Activated T-cell treated with anti-CD3 and anti-CD28 coated beads, Interleukin-2, amount 50 U/mL, for 1 hour (primary cell): ENCODE measurements at regions not wholly inside any gene's neighbourhood (a gene's known extent, or its start where the extent isn't known, plus 50 kb on each side); places are given as distances from the start of the nearest gene placed in this dataset.
"Not testable (repeated sequence)": the region's sequence is repeated elsewhere in the genome, so short reads cannot be mapped to it uniquely, and the experiment has no call there.

ENCODE experiments used
- DNase-seq: peaks from one replicate; pipeline ENCODE4 v3.0.0-alpha.2; 2020

DNA sequence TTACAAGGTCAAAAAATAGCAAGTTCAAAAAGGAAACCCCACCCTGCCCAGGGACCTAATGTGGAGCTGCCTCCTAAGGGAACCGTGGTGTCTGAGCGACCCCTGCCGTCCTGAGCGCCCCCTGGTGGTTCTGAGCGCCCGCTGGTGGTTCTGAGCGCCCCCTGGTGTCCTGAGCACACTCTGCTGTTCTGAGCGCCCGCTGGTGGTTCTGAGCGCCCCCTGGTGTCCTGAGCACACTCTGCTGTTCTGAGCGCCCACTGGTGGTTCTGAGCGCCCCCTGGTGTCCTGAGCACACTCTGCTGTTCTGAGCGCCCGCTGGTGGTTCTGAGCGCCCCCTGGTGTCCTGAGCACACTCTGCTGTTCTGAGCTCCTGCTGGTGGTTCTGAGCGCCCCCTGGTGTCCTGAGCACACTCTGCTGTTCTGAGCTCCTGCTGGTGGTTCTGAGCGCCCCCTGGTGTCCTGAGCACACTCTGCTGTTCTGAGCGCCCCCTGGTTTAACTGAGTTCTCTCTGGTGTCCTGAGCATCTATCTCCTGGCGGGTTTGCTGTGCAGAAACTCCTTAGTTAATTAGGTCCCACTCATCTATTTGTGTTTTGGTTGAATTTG, 1137.5 kb downstream of the TMEM121 start:
- peak; percentile 67 for DNase-seq

DNA sequence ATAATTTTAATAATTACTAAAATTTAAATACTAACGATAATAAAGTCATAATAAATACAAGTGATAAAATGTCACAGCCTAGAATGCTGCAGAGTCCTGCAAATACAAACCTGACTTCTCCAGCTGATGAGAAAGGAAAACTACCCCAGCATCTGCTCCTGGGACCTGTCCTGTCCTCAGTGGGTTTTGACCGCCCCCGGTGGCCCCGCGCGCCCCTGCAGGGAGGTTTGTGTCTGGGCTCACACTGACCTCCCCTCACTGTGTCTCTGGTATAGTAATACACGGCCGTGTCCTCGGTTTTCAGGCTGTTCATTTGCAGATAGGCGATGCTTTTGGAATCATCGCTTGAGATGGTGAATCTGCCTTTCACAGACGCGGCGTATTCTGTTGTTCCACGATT, 1139.4 kb downstream of the TMEM121 start:
- peak; percentile 52 for DNase-seq

DNA sequence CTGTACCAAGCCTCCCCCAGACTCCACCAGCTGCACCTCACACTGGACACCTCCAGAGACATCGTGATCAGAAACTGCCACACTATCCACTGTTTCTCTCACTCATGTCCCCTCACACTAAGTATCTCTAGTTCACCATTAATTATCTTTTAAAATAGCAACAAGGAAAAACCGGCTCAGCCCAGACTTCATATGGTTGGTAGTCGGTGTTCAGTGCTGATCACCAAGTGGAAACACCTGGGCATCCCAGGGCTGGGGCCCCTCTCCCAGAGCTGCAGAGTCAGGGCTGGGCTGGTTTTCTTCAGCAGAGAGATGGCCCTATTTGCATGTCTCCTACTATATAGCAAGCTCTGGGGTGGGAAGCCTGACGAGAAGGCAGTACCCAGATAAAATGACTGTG, 1140.0 kb downstream of the TMEM121 start:
- no peak for DNase-seq

DNA sequence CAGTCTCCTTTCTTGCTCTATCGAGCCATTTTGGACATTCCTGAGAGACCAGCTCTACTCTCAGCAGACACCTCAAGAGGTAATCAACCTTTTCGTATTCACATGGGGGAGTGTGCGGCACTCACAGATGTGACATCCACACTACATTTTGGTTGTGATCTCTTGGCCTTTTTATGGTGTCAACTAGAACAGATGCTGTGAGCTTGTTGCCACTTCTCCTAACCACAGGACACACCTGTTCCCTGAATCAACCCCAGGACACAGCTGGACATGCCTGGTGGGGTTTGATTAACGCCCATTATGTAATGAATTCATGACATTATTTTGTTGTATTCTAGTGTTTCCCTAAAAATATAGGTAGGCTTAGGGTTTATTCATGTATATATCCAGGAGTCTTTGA, 1143.6 kb downstream of the TMEM121 start:
- no peak for DNase-seq

DNA sequence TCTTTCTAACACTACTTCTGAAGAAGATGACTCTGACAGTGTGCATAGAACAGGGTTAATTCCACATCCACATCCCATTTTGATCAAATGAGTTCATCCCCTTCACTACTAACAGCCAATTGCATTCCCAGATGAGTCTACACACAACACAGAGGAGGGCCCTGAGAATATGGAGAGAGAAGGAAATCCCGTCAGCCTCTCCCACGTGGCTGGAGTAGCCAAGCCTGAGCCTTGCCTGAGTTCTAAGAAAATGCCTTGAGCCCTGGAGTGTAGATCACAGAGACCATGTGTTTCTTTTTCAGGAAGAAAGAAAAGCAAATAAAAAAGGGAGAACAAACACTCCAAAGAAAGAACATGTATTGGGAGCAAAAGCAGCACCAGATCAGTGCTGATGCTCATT, 1147.7 kb downstream of the TMEM121 start:
- not testable (repeated sequence) for DNase-seq

DNA sequence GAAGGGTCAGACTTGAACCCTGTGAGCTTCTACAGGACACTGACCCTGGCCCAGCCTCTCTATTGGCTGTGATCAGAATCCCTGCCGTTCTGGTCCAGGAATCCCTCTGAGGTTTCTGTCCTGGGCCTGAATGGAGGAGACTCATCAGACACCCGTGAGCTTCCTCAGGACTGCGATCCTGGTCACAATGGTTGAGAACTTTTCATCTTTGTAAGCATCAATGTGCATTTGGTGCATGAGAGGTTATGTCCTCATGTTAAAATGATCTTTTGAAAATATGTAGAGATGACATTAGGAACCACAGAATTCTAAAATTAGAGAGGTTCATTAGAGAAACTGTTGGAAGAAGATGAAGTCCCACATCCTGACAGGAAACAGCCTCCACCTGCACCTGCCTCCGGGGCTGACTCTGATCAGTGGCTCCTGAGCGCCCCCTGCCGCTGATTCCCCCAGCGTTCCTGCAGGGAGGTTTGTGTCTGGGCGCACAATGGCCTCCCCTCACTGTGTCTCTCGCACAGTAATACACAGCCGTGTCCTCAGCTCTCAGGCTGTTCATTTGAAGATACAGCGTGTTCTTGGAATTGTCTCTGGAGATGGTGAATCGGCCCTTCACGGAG, 1148.2 kb downstream of the TMEM121 start:
- peak; percentile 73 for DNase-seq

DNA sequence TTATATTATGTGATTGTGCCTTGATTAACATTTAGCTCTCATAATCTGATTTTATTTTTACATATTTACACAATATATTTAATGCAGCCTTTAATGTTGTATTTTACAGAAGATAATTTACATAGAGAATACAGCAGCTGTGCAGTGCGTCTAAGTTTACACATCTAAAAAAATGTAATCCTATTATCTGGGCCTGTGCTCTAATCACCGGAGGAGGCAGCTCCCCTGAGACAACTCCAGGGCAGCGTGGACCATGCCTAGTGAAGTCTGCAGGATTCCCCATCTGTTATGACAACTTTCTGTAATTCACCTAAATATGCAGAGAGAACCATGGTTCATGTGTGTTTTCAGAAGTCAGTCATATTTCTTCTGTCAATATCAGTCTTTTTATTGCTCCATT, 1149.3 kb downstream of the TMEM121 start:
- DNase-seq = not testable (repeated sequence)

DNA sequence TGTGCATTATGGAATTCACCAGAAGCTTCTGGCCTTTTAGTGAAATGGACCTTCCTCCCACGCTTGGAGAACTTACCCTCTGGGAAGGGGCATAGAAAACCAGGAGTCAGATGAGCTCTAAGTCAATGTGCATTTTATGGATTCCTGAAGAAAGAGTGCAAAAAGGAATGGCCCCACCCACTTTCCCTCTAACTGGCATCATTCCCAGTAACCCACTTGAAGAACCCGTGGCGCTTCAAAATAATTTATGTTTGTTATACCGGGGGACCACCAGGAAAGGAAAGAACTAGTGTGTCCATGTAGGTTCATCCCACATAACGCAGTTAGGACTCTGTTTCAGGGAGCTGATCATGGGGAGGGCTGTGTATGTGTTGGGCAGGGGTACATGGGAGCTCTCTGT, 1153.4 kb downstream of the TMEM121 start:
- no peak for DNase-seq

DNA sequence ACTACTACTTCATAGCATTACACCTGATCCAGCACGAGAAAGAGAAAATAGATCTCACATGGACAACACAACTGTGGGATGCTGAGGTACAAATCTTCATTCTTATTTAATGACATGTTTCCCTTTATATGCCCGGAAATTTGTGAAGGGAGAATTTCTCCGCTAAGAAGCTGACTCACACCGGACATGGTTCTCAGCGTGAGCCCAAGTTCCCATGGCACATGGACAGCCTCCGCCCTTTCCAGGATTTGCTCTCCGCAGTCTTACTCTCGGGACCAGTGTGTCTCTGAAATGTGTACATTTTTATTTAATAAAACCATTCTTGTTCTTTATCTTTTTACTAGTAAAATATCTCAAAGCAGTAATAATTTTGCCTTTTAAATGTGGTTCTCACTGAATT, 1154.8 kb downstream of the TMEM121 start:
- DNase-seq = no peak

DNA sequence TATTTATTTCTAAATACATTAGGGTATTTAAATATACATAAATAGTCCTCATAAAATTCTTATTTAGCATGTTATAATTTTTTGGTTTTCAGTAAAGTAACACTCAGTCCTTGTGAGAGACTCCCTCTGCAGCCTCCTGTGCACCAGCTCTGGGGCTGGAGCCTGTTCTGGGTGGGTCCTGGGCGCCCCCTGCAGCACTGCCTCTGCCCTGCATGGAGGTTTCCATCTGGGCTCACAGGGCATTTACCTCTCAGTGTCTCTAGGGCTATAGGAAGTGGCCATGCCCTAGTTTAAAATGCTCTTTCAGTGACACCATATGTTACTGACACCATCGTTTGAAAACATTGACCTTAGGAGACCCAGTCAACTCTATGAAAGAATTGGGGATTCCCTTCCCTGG, 1155.2 kb downstream of the TMEM121 start:
- DNase-seq = no peak

DNA sequence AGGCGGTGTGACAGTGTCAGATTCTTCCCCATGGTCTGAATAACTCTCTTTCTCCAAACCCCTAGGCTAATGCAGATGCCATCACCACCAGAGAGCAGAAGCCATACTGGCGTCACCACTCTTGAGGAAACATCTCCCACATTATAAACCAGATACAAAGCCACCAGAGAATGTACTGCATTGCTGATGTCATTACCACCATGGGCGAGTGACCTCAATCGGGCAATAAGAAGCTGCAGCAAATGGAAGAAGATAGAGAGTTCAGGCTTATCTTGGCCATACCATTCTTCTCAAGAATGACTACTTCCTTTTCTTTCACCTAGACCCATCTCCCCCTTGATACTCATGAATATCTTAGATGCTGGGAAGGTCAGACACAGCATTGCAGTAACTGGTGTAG, 1157.2 kb downstream of the TMEM121 start:
- DNase-seq = no peak

DNA sequence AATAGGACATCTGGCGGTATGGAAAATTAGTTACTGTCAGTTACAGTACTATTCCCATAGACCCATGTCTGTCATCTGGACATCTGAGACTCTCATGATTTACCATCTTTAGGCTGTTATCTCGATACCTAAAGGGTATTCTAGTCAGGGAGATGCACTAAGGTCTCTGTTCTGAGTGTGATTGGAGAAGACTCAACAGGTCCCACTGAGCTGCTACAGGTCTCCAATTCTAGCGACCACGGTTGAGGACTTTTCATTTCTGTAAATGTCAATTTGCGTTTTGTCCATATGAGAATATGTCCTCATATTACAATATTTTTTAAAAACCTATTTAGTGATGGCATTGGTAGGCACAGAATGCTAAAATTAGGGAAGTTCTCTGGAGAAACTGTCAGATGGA, 1160.2 kb downstream of the TMEM121 start:
- no peak for DNase-seq

DNA sequence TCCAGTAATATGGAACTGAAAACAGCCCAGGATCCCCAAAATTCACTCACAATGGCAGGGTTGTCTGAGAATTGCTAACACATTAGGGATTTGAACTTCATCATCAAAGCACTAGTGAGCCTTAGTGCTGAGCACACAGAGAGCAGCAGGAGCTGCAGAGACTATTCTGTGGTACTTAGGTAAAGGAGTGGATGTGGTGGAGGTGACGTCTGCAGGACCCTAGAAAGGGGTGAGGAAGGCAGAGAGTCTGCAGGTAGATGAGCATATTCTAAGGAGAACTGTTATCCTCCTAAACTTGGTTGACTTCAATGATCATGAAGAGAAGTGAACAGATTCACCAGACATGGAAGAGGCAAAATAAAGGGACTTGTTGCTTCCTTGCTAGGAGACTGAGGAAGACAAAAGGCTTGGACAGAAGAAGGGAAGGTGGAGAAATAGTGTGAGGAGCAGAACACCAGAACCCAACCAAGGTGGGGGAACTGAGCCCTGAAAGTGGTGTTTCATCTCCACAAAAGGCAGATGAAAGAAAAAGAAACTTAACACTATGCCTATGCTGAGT, 1164.0 kb downstream of the TMEM121 start:
- no peak for DNase-seq

DNA sequence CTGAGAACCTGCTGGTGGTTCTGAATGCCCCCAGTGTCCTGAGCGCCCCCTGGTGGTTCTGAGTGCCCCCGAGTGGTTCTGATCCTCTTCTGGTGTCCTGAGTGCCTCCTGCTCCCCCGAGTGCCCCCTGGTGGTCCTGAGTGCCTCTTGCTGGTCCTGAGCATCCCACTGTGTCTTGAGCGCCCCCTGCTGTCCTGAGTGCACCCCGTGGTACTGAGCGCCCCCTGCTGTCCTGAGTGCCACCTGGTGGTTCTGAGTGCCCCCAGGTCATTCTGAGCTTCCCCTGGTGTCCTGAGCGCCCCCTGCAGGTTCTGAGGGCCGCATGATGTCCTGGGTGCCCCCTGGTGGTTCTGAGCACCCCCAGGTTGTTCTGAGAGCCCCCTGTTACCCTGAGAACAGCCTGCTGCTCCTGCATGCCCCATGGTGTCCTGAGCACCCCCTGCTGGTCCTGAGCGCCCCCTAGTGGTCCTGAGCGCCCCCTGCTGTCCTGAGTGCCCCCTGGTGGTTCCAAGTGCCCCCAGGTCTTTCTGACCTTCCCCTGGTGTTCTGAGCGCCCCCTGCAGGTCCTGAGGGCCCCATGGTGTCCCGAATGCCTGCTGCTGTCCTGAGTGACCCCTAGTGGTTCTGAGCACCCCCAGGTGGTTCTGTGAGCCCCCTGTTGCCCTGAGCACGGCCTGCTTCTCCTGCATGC, 1165.4 kb downstream of the TMEM121 start:
- peak; percentile 67 for DNase-seq

DNA sequence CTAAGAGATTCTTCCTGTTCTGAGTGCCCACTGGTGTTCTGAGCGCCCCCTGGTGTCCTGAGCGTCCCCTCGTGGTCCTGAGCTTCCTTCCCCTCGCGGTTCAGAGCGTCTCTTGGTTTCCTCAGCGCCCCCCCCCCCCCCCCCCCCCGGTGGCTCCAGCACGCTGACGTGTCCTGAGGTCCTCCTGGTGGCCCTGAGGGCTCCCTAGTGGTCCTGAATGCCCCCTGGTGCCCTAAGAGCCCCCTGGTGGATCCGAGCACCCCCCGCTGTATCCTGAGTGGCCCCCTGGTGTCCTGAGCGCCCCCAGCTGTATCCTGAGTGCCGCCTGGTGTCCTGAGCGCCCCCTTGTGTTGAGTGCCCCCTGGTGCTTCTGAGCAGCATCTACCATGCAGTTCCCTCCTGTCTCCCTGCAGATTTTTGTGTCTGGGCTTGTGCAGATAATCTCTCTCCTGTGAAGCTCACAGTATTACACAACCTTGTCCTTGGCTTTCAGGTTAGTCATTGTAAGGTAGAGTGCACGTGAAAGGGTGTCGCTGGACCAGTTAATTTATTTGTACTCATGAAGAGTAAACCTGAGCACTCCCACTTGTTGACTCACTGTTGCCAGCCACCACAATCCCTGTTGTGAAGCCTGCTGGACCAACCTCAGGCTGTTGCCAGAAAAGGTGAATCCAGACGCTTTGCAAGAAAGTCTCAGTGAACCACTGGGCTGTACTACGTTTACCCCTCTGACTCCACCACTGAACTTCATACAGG, 1168.4 kb downstream of the TMEM121 start:
- DNase-seq = peak; percentile 58

DNA sequence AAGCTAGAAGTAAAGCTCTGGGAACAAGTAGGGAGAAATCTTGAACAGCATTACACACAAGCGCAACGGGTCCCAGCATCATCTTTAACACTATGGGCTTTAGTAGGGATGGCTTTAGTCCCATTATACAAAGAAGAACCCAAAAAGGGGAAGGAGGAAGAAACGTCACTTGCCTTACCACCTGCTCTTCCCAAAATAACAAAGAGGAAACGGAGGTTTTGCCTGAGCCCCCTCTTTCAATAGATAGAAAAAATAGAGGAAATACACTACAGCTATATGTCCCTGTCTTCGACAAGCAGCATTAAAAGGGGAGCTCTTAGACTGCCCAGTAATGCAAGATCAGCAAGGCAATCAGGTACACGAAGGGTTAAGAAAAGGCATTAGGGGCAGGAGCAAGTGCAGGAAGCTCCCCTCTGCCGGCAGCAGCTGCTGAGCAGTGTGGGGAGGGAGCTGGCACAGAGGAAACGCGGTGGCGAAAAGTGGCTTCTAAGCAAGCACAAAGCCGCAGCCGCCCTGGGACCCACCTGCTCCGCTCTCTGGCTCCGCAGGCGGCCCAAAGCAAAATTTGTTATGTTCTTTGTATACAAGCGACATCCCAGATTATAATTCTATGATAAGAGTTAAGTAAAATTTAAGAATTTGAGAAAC, 1172.4 kb downstream of the TMEM121 start:
- not testable (repeated sequence) for DNase-seq

DNA sequence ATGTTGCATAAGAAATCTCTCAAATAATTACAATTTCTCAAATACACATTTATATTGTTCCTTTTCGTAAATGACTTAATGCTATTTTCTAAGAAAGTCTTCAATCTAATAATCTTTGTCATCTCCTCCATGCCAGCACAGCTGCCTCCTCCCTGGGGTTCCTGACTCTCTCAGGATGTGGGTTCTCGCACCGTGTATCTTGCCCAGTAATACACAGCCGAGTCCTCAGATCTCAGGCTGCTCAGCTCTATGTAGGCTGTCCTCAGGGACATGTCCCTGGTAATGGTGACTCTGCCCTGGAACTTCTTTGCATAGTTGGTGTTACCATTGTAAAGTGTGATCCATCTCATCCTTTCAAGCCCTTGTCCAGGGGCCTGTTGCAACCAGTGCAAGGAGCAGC, 1177.3 kb downstream of the TMEM121 start:
- not testable (repeated sequence) for DNase-seq

DNA sequence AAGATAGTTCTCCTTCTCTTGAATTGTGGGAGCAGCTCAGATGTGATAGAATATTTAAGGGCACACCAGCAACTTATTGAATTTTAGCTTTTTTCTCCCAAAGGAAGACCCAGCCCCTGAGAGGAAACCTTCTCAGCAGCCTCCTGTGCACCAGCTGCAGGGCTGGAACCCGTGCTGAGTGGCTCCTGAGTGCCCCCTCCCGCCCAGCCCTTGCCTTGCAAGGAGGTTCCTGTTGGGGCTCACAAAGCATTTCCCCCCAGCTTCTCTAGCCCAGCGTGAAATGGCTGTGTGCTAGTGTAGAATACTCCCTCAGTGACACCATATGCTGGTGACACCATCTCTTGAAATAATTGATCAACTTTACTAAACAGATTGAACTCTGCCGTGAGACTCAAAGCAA, 1180.1 kb downstream of the TMEM121 start:
- DNase-seq = not testable (repeated sequence)

DNA sequence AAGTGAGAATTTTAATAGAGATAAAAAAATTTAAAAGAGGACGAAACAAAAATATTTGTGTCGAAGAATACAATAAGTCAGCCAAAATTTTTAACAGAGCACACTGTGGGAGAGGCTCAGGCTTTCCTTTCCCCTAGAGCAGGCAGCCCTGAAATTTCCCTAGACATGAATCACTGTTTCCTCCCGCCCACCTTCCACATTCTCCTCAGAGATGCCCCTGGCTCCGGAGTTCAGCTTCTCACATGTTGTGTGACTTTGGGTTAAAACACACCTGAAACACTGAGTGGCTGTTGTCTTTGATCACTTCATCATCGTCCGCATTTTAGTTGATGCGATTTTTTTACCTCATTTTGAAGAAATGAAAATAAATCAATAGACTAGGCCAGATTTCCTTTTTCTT, 1183.8 kb downstream of the TMEM121 start:
- DNase-seq = not testable (repeated sequence)

DNA sequence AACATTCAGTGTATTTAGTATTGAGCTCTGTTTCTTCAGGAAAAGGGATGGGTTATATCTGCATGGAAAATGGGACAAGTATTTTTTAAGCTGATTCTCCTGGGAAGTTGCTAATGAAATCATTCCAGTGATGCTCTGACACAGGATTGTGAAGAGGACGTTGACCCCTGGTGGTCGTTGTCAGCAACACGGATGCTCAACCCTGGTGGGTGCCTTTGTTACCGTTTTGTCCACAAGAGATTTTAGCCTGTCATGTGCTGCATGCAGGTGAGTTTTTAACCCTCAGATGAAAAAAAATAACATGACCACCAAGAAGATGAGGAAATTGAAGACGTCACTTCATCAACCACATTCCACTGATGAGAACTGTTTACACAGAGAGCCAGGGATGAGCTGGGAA, 1186.1 kb downstream of the TMEM121 start:
- not testable (repeated sequence) for DNase-seq

DNA sequence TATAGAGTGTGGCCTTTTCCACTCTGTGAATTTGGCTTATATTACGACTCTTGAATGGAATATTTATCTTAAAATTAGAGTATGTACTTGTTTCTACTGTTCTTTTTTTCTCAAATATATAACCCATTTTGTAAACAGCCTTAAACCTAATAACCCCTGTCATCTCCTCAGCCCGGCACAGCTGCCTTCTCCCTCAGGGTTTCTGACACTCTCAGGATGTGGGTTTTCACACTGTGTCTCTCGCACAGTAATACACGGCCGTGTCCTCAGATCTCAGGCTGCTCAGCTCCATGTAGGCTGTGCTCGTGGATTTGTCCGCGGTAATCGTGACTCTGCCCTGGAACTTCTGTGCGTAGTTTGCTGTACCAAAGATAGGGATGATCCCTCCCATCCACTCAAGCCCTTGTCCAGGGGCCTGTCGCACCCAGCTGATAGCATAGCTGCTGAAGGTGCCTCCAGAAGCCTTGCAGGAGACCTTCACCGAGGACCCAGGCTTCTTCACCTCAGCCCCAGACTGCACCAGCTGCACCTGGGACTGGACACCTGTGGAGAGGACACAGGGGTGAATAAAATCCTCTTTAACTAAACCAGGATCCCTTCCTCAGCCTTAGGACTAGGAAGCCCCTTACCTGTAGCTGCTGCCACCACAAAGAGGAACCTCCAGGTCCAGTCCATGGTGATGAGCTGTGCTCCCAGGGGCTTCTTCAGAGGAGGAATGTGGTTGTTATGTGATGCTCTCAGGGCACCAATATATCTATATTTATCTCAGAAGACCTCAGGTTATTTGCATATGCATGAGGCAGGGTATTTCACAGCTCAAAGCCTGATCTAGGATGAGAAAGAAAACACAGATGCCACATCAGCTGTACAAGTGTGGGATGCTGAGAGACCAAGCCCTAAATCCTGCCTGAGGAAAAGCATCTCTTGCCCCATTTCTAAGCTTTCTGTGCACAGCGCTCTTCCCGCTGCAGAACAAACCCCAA, 1188.4 kb downstream of the TMEM121 start:
- peak; percentile 38 for DNase-seq

DNA sequence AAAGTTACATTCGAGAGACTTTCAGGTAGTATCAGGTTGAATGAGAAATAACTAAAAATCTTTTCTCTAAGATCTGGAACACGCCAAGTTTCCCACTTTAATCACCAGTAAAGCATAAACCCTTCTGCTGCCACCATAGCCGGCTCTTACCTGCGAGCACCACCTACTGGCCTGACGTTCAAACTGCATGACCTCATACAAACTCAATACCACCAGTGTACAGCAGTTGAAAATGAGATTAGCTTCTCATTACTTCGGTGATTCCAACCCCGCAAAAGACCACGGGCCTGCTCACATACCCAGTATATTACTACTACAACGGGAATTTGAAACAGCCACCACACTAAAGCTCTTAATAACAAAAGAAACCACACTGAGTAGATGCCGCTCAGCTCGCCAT, 1191.2 kb downstream of the TMEM121 start:
- not testable (repeated sequence) for DNase-seq
